ENCODE measurements at regions not wholly inside any gene's neighbourhood (a gene's known extent, or its start where the extent isn't known, plus 50 kb on each side); places are given as distances from the start of the nearest gene placed in this dataset.

- Histone ChIP-seq H3K4me1 (ENCODE audit: insufficient read depth, low read length, poor library complexity, severe bottlenecking) (peaks cover 45% of the 10 kb centered on the region), H3F3A (ENCODE audit: low read depth) (peaks cover 9% of the 10 kb centered on the region), H3K4me2 (ENCODE audit: low read depth, low read length, poor library complexity, severe bottlenecking) (peak overlapping the region; percentile 77), H3K27me3 (ENCODE audit: insufficient read depth, low read length, poor library complexity, severe bottlenecking) (no peaks in the 10 kb centered on the region), H3K9ac (ENCODE audit: low read depth, low read length, poor library complexity, severe bottlenecking) (peak overlapping the region; percentile 66), H3K9me3 (ENCODE audit: insufficient read depth, low read depth, low read length) (peaks cover 4% of the 10 kb centered on the region), H2AFZ (ENCODE audit: low read length) (no peak overlapping the region), H3K79me2 (ENCODE audit: insufficient read depth, low read length) (peaks cover 74% of the 10 kb centered on the region), H3K36me3 (ENCODE audit: insufficient read depth, low read length) (peaks cover 42% of the 10 kb centered on the region), H4K20me1 (ENCODE audit: insufficient read depth, low read length, poor library complexity, severe bottlenecking) (no peaks in the 10 kb centered on the region), H3K9me2 (replicated peaks; ENCODE audit: low read depth, low read length) (no peaks in the 10 kb centered on the region), H3K4me3 (ENCODE audit: low read length, poor library complexity, severe bottlenecking) (peak overlapping the region; percentile 48)
- TF ChIP-seq EZH2phosphoT487 (IDR thresholded peaks at IDR 0.05; ENCODE audit: borderline replicate concordance) = no peak
- no peak for TF ChIP-seq CTCF (conservative IDR thresholded peaks at IDR 0.05; ENCODE audit: low read length)
These were observed 251.4 kb downstream of the PRL start for GRCh38 chr6:22045261-22045912.

- Histone ChIP-seq H3K4me3 (ENCODE audit: low read length, poor library complexity, severe bottlenecking) (no peak overlapping the region), H3K27me3 (ENCODE audit: insufficient read depth, low read length, poor library complexity, severe bottlenecking) (no peaks in the 10 kb centered on the region), H2AFZ (ENCODE audit: low read length) (no peak overlapping the region)
These were observed 247.8 kb downstream of the PRL start for GRCh38 chr6:22049002-22049401.

GRCh38 chr6:22053391-22053997, 243.3 kb downstream of the PRL start:
- peaks cover 9% of the 10 kb centered on the region for H4K20me1 ChIP-seq (ENCODE audit: insufficient read depth, low read length, poor library complexity, severe bottlenecking)
- peak overlapping the region; percentile 60 for H3K4me2 ChIP-seq (ENCODE audit: low read depth, low read length, poor library complexity, severe bottlenecking)
- peaks cover 78% of the 10 kb centered on the region for H3K79me2 ChIP-seq (ENCODE audit: insufficient read depth, low read length)
- H3F3A ChIP-seq (ENCODE audit: low read depth) = peaks cover 13% of the 10 kb centered on the region; the same call in 1 of the 2 replicates
- peak overlapping the region; percentile 32 for H3K9ac ChIP-seq (ENCODE audit: low read depth, low read length, poor library complexity, severe bottlenecking)
- H3K36me3 ChIP-seq (ENCODE audit: insufficient read depth, low read length) = peaks cover 55% of the 10 kb centered on the region
- no peaks in the 10 kb centered on the region for H3K9me2 ChIP-seq (replicated peaks; ENCODE audit: low read depth, low read length)
- H3K27me3 ChIP-seq (ENCODE audit: insufficient read depth, low read length, poor library complexity, severe bottlenecking) = no peaks in the 10 kb centered on the region
- TF ChIP-seq EZH2phosphoT487 (IDR thresholded peaks at IDR 0.05; ENCODE audit: borderline replicate concordance) = no peak
- TF ChIP-seq CTCF (conservative IDR thresholded peaks at IDR 0.05; ENCODE audit: low read length) = no peak
- H3K4me1 ChIP-seq (ENCODE audit: insufficient read depth, low read length, poor library complexity, severe bottlenecking) = peaks cover 41% of the 10 kb centered on the region
- peak overlapping the region; percentile 40 for H3K4me3 ChIP-seq (ENCODE audit: low read length, poor library complexity, severe bottlenecking)
- H2AFZ ChIP-seq (ENCODE audit: low read length) = no peak overlapping the region
- no peaks in the 10 kb centered on the region for H3K9me3 ChIP-seq (ENCODE audit: insufficient read depth, low read depth, low read length)

More at GRCh38 chr6:22049002-22049401, 247.8 kb downstream of the PRL start:
- Histone ChIP-seq H3K9ac (ENCODE audit: low read depth, low read length, poor library complexity, severe bottlenecking) (no peak overlapping the region), H4K20me1 (ENCODE audit: insufficient read depth, low read length, poor library complexity, severe bottlenecking) (no peaks in the 10 kb centered on the region), H3F3A (ENCODE audit: low read depth) (peaks cover 15% of the 10 kb centered on the region), H3K4me1 (ENCODE audit: insufficient read depth, low read length, poor library complexity, severe bottlenecking) (peaks cover 55% of the 10 kb centered on the region), H3K9me3 (ENCODE audit: insufficient read depth, low read depth, low read length) (no peaks in the 10 kb centered on the region), H3K36me3 (ENCODE audit: insufficient read depth, low read length) (peaks cover 40% of the 10 kb centered on the region), H3K4me2 (ENCODE audit: low read depth, low read length, poor library complexity, severe bottlenecking) (no peak overlapping the region), H3K79me2 (ENCODE audit: insufficient read depth, low read length) (peaks cover 73% of the 10 kb centered on the region), H3K9me2 (replicated peaks; ENCODE audit: low read depth, low read length) (no peaks in the 10 kb centered on the region)
- TF ChIP-seq CTCF (conservative IDR thresholded peaks at IDR 0.05; ENCODE audit: low read length) (no peak), EZH2phosphoT487 (IDR thresholded peaks at IDR 0.05; ENCODE audit: borderline replicate concordance) (no peak)

Measured in Loucy (cell line).